GM19043 (cell line): ENCODE measurements at regions not wholly inside any gene's neighbourhood (a gene's known extent, or its start where the extent isn't known, plus 50 kb on each side); places are given as distances from the start of the nearest gene placed in this dataset.

Experiments
- ATAC-seq: cut with Tn5 transposase; IDR thresholded peaks from one replicate; pipeline ENCODE4 v1.9.1; 2021; ENCODE audit warnings: low read depth; ENCODE audit not compliant: unreplicated experiment

- ATAC-seq = no peak
Measured at GRCh38 chr14:95388699-95389098, 69.0 kb upstream of the CLMN start.

GRCh38 chr14:95387826-95388445, 68.2 kb upstream of the CLMN start:
- no peak for ATAC-seq

- no peak for ATAC-seq
Measured at GRCh38 chr14:95386536-95387095, 66.9 kb upstream of the CLMN start.

- no peak for ATAC-seq
Measured at GRCh38 chr14:95385701-95386100, 66.0 kb upstream of the CLMN start.

- ATAC-seq = no peak
Measured at GRCh38 chr14:95382747-95383146, 63.0 kb upstream of the CLMN start.

GRCh38 chr14:95381726-95382125, 62.0 kb upstream of the CLMN start:
- ATAC-seq = no peak

GRCh38 chr14:95380350-95381042, 60.8 kb upstream of the CLMN start:
- ATAC-seq = no peak

- no peak for ATAC-seq
Measured at GRCh38 chr14:95379634-95380033, 59.9 kb upstream of the CLMN start.

GRCh38 chr14:95375539-95376109, 55.9 kb upstream of the CLMN start:
- no peak for ATAC-seq

GRCh38 chr14:95374239-95374997, 54.7 kb upstream of the CLMN start:
- ATAC-seq = no peak

GRCh38 chr14:95370076-95370475, 50.4 kb upstream of the CLMN start:
- ATAC-seq = no peak
